H1 (cell line): ENCODE measurements at regions not wholly inside any gene's neighbourhood (a gene's known extent, or its start where the extent isn't known, plus 50 kb on each side); places are given as distances from the start of the nearest gene placed in this dataset.

Source experiments
- CEBPB ChIP-seq: IDR thresholded peaks from 2 replicates; pipeline ENCODE4 v1.6.1; 2012; ENCODE audit warnings: low read depth, low read length
- CHD1 ChIP-seq: IDR thresholded peaks from 2 replicates; pipeline ENCODE4 v1.6.1; 2012; ENCODE audit warnings: low read depth, low read length, improper control_type of control experiment
- EP300 ChIP-seq, 2 experiments: IDR thresholded peaks; 1 replicate in 1 of 2; 2 replicates in 1 of 2; pipeline ENCODE4 v1.6.1; 2011 to 2012; ENCODE audit warnings: low read depth in 2 of 2, low read length in 2 of 2, mild to moderate bottlenecking in 2 of 2, borderline replicate concordance in 1 of 2, inconsistent platforms in 1 of 2, moderate library complexity in 1 of 2
- HDAC2 ChIP-seq, 2 experiments: fragments of 300-600 bp in 1 of 2; sonication (generic) in 1 of 2; IDR thresholded peaks; 2 replicates each; pipeline ENCODE4 v1.6.1; 2011 to 2012; ENCODE audit warnings: low read depth in 2 of 2, low read length in 2 of 2, mild to moderate bottlenecking in 2 of 2, moderate library complexity in 2 of 2, borderline replicate concordance in 1 of 2, inconsistent platforms in 1 of 2
- MAFK ChIP-seq: IDR thresholded peaks from 2 replicates; pipeline ENCODE4 v1.6.1; 2012; ENCODE audit warnings: low read depth, mild to moderate bottlenecking, improper control_type of control experiment, low read length
- POLR2A ChIP-seq, 2 experiments: IDR thresholded peaks; 1 replicate in 1 of 2; 2 replicates in 1 of 2; pipeline ENCODE4 v1.6.1; 2011; ENCODE audit warnings: low read depth in 2 of 2, low read length in 2 of 2, mild to moderate bottlenecking in 2 of 2; ENCODE audit errors: control extremely low read depth in 1 of 2
- RFX5 ChIP-seq: IDR thresholded peaks from 2 replicates; pipeline ENCODE4 v1.6.1; 2011; ENCODE audit warnings: low read depth, low read length, improper control_type of control experiment, borderline replicate concordance
- SIN3A ChIP-seq, 2 experiments: IDR thresholded peaks in 1 of 2; conservative IDR thresholded peaks in 1 of 2; 2 replicates each; pipeline ENCODE4 v1.6.1; 2011 to 2012; ENCODE audit warnings: low read length in 2 of 2, improper control_type of control experiment in 1 of 2, low read depth in 1 of 2, mild to moderate bottlenecking in 1 of 2
- SP1 ChIP-seq: IDR thresholded peaks from 2 replicates; pipeline ENCODE4 v1.6.1; 2011; ENCODE audit warnings: low read depth, low read length
- TAF1 ChIP-seq: IDR thresholded peaks from 2 replicates; pipeline ENCODE4 v1.6.1; 2011; ENCODE audit warnings: mild to moderate bottlenecking, low read depth, low read length
- TF ChIP-seq, protein P1 (sequence below), 3 experiments: IDR thresholded peaks; 1 replicate in 2 of 3; 2 replicates in 1 of 3; pipeline versions ENCODE4 v1.5.1 to v1.6.1; 2011; ENCODE audit warnings: low read length in 3 of 3, mild to moderate bottlenecking in 3 of 3, inconsistent platforms in 2 of 3, low read depth in 1 of 3, moderate library complexity in 1 of 3; ENCODE audit not compliant: insufficient read depth in 1 of 3; ENCODE audit errors: control extremely low read depth in 1 of 3

DNA sequence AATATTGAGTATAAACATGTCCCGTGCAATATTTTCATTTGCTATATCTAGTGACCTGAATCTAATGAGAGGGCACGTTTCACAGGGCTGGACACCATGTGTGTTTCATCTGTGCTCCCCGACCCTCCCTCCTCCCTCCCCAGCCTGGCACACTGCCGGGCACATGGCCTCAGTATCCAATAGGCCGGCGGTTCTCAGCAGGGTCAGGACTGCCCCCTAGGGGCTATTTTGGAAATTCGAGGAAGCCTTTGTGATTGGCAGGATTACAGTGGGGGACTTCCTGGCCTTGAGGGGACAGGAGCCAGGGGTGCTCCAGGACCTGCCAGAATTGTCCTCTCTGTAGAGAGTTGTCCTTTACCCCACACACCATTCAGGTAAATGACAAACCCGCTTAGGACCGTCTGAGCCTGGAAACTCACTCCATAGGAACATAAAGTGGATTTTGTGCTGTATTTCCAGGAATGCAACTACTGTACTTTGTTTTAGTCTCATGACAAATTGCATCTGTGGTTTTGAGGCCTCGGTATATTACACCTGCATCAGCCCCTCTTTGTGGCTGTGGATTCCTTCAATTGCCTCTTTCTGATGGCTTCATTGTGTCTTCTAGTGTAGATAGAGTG lies 109.5 kb upstream of the SIM2 start:
- TF ChIP-seq EP300 (IDR thresholded peaks at IDR 0.05; ENCODE audit: borderline replicate concordance in 1 of 2, low read depth in 2 of 2, low read length in 2 of 2) (no peak), CEBPB (no peak), RFX5 (no peak), HDAC2 (IDR thresholded peaks at IDR 0.05; ENCODE audit: borderline replicate concordance in 1 of 2, low read depth in 2 of 2, low read length in 2 of 2) (no peak), SP1 (no peak), CHD1 (no peak), SIN3A (conservative IDR thresholded peaks at IDR 0.05 in 1 of 2, IDR thresholded peaks at IDR 0.05 in 1 of 2; ENCODE audit: low read depth in 1 of 2, low read length in 2 of 2) (no peak), MAFK (no peak), TAF1 (no peak), POLR2A (IDR thresholded peaks at IDR 0.05; ENCODE audit: control extremely low read depth in 1 of 2, low read depth in 2 of 2, low read length in 2 of 2) (no peak)
- TF ChIP-seq, protein P1, sequence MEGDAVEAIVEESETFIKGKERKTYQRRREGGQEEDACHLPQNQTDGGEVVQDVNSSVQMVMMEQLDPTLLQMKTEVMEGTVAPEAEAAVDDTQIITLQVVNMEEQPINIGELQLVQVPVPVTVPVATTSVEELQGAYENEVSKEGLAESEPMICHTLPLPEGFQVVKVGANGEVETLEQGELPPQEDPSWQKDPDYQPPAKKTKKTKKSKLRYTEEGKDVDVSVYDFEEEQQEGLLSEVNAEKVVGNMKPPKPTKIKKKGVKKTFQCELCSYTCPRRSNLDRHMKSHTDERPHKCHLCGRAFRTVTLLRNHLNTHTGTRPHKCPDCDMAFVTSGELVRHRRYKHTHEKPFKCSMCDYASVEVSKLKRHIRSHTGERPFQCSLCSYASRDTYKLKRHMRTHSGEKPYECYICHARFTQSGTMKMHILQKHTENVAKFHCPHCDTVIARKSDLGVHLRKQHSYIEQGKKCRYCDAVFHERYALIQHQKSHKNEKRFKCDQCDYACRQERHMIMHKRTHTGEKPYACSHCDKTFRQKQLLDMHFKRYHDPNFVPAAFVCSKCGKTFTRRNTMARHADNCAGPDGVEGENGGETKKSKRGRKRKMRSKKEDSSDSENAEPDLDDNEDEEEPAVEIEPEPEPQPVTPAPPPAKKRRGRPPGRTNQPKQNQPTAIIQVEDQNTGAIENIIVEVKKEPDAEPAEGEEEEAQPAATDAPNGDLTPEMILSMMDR (IDR thresholded peaks at IDR 0.05; ENCODE audit: control extremely low read depth in 1 of 3, insufficient read depth in 1 of 3, low read depth in 1 of 3, low read length in 3 of 3): peak; percentile 57 to 69 (median 60)
